NB4 (cell line): ENCODE measurements at regions not wholly inside any gene's neighbourhood (a gene's known extent, or its start where the extent isn't known, plus 50 kb on each side); places are given as distances from the start of the nearest gene placed in this dataset.

Experiments
- CTCF ChIP-seq: IDR thresholded peaks from one replicate; pipeline ENCODE4 v1.5.1; 2012; ENCODE audit warnings: low read depth, low read length
- MAX ChIP-seq: IDR thresholded peaks from 2 replicates; pipeline ENCODE4 v1.6.1; 2011; ENCODE audit warnings: low read depth, low read length
- POLR2A ChIP-seq: IDR thresholded peaks from 2 replicates; pipeline ENCODE4 v1.6.1; 2011; ENCODE audit warnings: mild to moderate bottlenecking; ENCODE audit not compliant: insufficient read length; ENCODE audit errors: extremely low read depth

- TF ChIP-seq POLR2A: no peak
- no peak for TF ChIP-seq CTCF
- TF ChIP-seq MAX: no peak
These were observed 512.3 kb downstream of the EDEM1 start for GRCh38 chr3:5699811-5700210.
